B cell (primary cell): ENCODE measurements at regions not wholly inside any gene's neighbourhood (a gene's known extent, or its start where the extent isn't known, plus 50 kb on each side); places are given as distances from the start of the nearest gene placed in this dataset.

Source experiments
- EZH2 ChIP-seq: IDR thresholded peaks from 2 replicates; pipeline ENCODE4 v1.6.1; 2012; ENCODE audit warnings: borderline replicate concordance, low read depth, mild to moderate bottlenecking, moderate library complexity, low read length; ENCODE audit not compliant: insufficient read depth, poor library complexity, severe bottlenecking
- TF ChIP-seq, protein P1 (sequence below): fragments of 200-600 bp; IDR thresholded peaks from one replicate; pipeline ENCODE4 v1.8.0; 2022; ENCODE audit warnings: antibody characterized with exemption, mild to moderate bottlenecking

DNA sequence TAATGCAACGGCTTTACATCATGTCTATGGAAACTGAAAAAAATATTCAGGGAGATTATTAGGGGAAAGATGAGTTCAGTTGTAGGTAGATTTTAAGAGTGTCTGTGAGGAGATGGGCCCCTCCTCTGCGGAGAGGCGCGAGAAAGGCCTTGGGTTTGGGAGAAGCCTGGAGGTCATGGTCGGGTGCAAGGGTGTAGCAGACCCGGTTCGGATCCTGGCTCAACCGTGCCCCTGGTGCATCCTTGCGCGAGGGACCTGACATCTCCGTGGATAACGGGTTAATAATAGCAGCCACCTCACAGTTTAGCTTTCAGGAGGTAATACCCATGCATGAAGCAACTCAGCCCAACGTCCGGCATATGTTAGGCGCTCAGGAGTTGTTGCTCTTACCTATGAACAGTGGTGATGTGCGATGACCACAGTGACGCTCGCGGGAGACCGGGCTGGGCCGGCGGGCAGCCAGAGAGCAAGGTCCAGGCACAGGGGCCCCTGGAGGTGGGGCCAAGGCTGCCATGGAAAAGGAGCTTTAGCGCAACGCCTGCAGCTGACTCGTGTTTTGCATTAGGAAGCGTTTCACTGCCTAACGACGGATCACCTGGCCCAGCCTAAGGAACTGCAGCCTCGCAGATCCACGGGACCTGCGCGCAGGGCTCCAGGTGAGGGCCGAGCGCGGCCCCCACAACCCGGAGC, 146.4 kb upstream of the ARID1B start:
- TF ChIP-seq, protein P1, sequence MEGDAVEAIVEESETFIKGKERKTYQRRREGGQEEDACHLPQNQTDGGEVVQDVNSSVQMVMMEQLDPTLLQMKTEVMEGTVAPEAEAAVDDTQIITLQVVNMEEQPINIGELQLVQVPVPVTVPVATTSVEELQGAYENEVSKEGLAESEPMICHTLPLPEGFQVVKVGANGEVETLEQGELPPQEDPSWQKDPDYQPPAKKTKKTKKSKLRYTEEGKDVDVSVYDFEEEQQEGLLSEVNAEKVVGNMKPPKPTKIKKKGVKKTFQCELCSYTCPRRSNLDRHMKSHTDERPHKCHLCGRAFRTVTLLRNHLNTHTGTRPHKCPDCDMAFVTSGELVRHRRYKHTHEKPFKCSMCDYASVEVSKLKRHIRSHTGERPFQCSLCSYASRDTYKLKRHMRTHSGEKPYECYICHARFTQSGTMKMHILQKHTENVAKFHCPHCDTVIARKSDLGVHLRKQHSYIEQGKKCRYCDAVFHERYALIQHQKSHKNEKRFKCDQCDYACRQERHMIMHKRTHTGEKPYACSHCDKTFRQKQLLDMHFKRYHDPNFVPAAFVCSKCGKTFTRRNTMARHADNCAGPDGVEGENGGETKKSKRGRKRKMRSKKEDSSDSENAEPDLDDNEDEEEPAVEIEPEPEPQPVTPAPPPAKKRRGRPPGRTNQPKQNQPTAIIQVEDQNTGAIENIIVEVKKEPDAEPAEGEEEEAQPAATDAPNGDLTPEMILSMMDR = no peak
- no peak for TF ChIP-seq EZH2
